ENCODE measurements at regions not wholly inside any gene's neighbourhood (a gene's known extent, or its start where the extent isn't known, plus 50 kb on each side); places are given as distances from the start of the nearest gene placed in this dataset.

DNA sequence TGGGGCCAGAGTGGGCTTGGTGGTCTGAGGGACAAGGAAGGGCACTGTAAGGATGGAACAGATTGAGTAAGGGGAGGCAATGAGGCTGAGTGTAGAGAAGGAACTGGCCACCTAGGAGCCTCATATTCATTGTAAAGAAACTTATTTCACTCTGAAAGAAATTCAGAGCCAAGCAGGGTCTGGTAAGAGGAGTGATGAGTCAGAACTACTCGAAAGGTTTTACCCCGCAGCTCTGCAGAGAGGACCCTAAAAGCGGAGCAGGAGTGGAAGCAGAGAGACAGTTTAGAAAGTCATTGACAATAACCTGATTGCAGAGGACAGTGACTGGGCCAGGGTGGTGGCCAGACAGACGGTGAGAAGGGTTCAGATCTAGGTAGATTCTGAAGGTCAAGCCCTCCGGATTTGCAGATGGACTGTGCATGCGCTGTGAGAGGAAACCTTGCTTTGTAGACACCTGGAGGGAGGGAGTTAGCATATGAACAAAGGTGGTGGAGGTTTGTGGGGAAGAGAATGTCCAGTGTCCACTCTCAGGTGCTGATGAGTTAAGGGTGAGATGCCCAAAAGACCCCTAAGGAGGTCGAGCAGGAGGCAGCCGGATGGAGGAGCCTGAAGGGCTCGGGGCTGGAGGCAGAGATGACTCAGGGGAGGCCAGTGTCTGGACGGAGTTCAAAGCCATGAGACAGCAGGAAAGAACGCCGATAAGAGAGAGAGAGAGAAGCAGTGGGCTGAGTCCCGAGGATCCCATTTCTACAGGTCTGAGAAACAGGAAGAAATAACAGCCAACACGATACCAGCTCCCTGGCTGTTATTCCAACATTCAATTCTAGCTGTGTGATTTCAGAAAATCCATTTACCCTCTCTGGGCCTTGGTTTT is 546.0 kb downstream of the BRD1 start:
- TF ChIP-seq, protein P1, sequence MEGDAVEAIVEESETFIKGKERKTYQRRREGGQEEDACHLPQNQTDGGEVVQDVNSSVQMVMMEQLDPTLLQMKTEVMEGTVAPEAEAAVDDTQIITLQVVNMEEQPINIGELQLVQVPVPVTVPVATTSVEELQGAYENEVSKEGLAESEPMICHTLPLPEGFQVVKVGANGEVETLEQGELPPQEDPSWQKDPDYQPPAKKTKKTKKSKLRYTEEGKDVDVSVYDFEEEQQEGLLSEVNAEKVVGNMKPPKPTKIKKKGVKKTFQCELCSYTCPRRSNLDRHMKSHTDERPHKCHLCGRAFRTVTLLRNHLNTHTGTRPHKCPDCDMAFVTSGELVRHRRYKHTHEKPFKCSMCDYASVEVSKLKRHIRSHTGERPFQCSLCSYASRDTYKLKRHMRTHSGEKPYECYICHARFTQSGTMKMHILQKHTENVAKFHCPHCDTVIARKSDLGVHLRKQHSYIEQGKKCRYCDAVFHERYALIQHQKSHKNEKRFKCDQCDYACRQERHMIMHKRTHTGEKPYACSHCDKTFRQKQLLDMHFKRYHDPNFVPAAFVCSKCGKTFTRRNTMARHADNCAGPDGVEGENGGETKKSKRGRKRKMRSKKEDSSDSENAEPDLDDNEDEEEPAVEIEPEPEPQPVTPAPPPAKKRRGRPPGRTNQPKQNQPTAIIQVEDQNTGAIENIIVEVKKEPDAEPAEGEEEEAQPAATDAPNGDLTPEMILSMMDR (IDR thresholded peaks at IDR 0.05), result no peak
- TF ChIP-seq POLR2A (IDR thresholded peaks at IDR 0.05) (no peak), EP300 (IDR thresholded peaks at IDR 0.05) (no peak)
